ACHN (cell line): ENCODE measurements at regions not wholly inside any gene's neighbourhood (a gene's known extent, or its start where the extent isn't known, plus 50 kb on each side); places are given as distances from the start of the nearest gene placed in this dataset.
"Not testable (repeated sequence)": the region's sequence is repeated elsewhere in the genome, so short reads cannot be mapped to it uniquely, and the experiment has no call there.

Experiments
- DNase-seq: peaks from one replicate; pipeline ENCODE4 v3.0.0-alpha.2; 2015
- in situ Hi-C: cut with HindIII; loops from 2 replicates; pipeline ENCODE4 v1.10.0; 2017; ENCODE audit warnings: low sequenced_read_pairs, low pct_ligation_motif_present, low pct_unique_long_range_greater_than_20kb

- no peak for DNase-seq
- in situ Hi-C loops, result no loop called here
Measured at GRCh38 chr7:89988074-89988473, 166.2 kb upstream of the STEAP1 start.

GRCh38 chr7:89989454-89989853, 164.8 kb upstream of the STEAP1 start:
- in situ Hi-C loops, result no loop called here
- DNase-seq, result no peak

- no peak for DNase-seq
- in situ Hi-C loops, result no loop called here
Measured at GRCh38 chr7:89994483-89994882, 159.8 kb upstream of the STEAP1 start.

GRCh38 chr7:89998554-89998953, 155.7 kb upstream of the STEAP1 start:
- in situ Hi-C loops, result no loop called here

GRCh38 chr7:90005836-90006235, 148.4 kb upstream of the STEAP1 start:
- DNase-seq, result no peak
- in situ Hi-C loops, result no loop called here

More at GRCh38 chr7:89998554-89998953, 155.7 kb upstream of the STEAP1 start:
- no peak for DNase-seq

- in situ Hi-C loops, result no loop called here
- no peak for DNase-seq
Measured at GRCh38 chr7:90007001-90007654, 147.1 kb upstream of the STEAP1 start.

GRCh38 chr7:90007831-90008230, 146.4 kb upstream of the STEAP1 start:
- no peak for DNase-seq
- in situ Hi-C loops, result no loop called here

- no peak for DNase-seq
Measured at GRCh38 chr7:90022213-90022612, 132.1 kb upstream of the STEAP1 start.

GRCh38 chr7:90025771-90026170, 128.5 kb upstream of the STEAP1 start:
- in situ Hi-C loops, result no loop called here
- no peak for DNase-seq

More at GRCh38 chr7:90022213-90022612, 132.1 kb upstream of the STEAP1 start:
- in situ Hi-C loops, result no loop called here

- in situ Hi-C loops, result no loop called here
- no peak for DNase-seq
Measured at GRCh38 chr7:90033850-90034249, 120.4 kb upstream of the STEAP1 start.

GRCh38 chr7:90053094-90053493, 101.2 kb upstream of the STEAP1 start:
- DNase-seq, result no peak
- in situ Hi-C loops, result no loop called here

GRCh38 chr7:90061077-90061476, 93.2 kb upstream of the STEAP1 start:
- DNase-seq, result no peak
- in situ Hi-C loops, result no loop called here

- DNase-seq, result no peak
- in situ Hi-C loops, result no loop called here
Measured at GRCh38 chr7:90064370-90064769, 89.9 kb upstream of the STEAP1 start.

- DNase-seq, result no peak
- in situ Hi-C loops, result no loop called here
Measured at GRCh38 chr7:90067171-90067570, 87.1 kb upstream of the STEAP1 start.

GRCh38 chr7:90070238-90070637, 84.0 kb upstream of the STEAP1 start:
- in situ Hi-C loops, DNase-seq: not testable (repeated sequence)

GRCh38 chr7:90078921-90079320, 75.3 kb upstream of the STEAP1 start:
- in situ Hi-C loops, result no loop called here
- no peak for DNase-seq

- in situ Hi-C loops, result no loop called here
- DNase-seq, result no peak
Measured at GRCh38 chr7:90081621-90082020, 72.6 kb upstream of the STEAP1 start.

GRCh38 chr7:90092506-90092905, 61.8 kb upstream of the STEAP1 start:
- in situ Hi-C loops, result no loop called here

GRCh38 chr7:90094030-90094429, 60.2 kb upstream of the STEAP1 start:
- in situ Hi-C loops, result no loop called here
- no peak for DNase-seq

More at GRCh38 chr7:90092506-90092905, 61.8 kb upstream of the STEAP1 start:
- DNase-seq, result no peak
